H1 (cell line): ENCODE measurements at regions not wholly inside any gene's neighbourhood (a gene's known extent, or its start where the extent isn't known, plus 50 kb on each side); places are given as distances from the start of the nearest gene placed in this dataset.

Experiments used
- CTCF ChIA-PET: fragments of 300-600 bp; sonication (Branson Sonifier 250); formaldehyde crosslinking; loops from one replicate; lab custom pipeline; 2021; ENCODE audit not compliant: partially characterized antibody; lab: Charles Lee
- POLR2A ChIA-PET: fragments of 300-600 bp; sonication (Branson Sonifier 250); formaldehyde crosslinking; loops from one replicate; lab custom pipeline; 2021; ENCODE audit warnings: inconsistent platforms; ENCODE audit not compliant: partially characterized antibody; lab: Charles Lee
- DNase-seq, 2 experiments: peaks; one replicate each; pipeline versions ENCODE4 v3.0.0 to v3.0.0-alpha.2; 2010 to 2022; ENCODE audit warnings: low spot score in 2 of 2, low read depth in 1 of 2, mixed read lengths in 1 of 2
- FAIRE-seq: peaks from 2 replicates; lab custom pipeline; 2011; peaks lifted over from hg19 to GRCh38; lab: Jason Lieb, UNC
- H2AFZ ChIP-seq: 2 replicates; pipeline ENCODE4 v1.8.1; 2012; ENCODE audit warnings: low read length, inconsistent platforms
- H2AK5ac ChIP-seq: 2 replicates; pipeline ENCODE4 v1.6.1; 2013; ENCODE audit warnings: low read depth, low read length
- H2BK120ac ChIP-seq: replicated peaks from 2 replicates; pipeline ENCODE3; 2013; ENCODE audit warnings: low read depth, low read length, inconsistent platforms
- H2BK12ac ChIP-seq: 2 replicates; pipeline ENCODE4 v1.6.1; 2013; ENCODE audit warnings: low read depth, low read length
- H2BK15ac ChIP-seq: 2 replicates; pipeline ENCODE4 v1.6.1; 2013; ENCODE audit warnings: low read length
- H2BK20ac ChIP-seq: 2 replicates; pipeline ENCODE4 v1.6.1; 2013; ENCODE audit warnings: low read length
- H2BK5ac ChIP-seq: 2 replicates; pipeline ENCODE4 v1.6.1; 2013; ENCODE audit warnings: low read depth, low read length
- H3K14ac ChIP-seq: 2 replicates; pipeline ENCODE4 v1.6.1; 2013; ENCODE audit warnings: inconsistent platforms; ENCODE audit not compliant: insufficient read length
- H3K18ac ChIP-seq: 2 replicates; pipeline ENCODE4 v1.6.1; 2013; ENCODE audit warnings: low read length; ENCODE audit errors: extremely low read depth
- H3K23ac ChIP-seq: 2 replicates; pipeline ENCODE4 v1.6.1; 2013; ENCODE audit warnings: inconsistent platforms; ENCODE audit not compliant: insufficient read length
- H3K23me2 ChIP-seq: 2 replicates; pipeline ENCODE4 v1.6.1; 2013; ENCODE audit warnings: low read depth, low read length
- H3K27ac ChIP-seq: 2 replicates; pipeline ENCODE4 v1.6.1; 2011; ENCODE audit warnings: low read depth, low read length, inconsistent platforms
- H3K27me3 ChIP-seq, 4 experiments: replicated peaks in 1 of 4; 1 replicate in 1 of 4; 2 replicates in 3 of 4; pipeline versions ENCODE4 v1.6.1 to v1.8.1; 2011 to 2013; ENCODE audit warnings: low read length in 3 of 4, mild to moderate bottlenecking in 3 of 4, inconsistent platforms in 2 of 4, mixed read lengths in 2 of 4, moderate library complexity in 1 of 4; ENCODE audit not compliant: control insufficient read depth in 3 of 4, insufficient read depth in 3 of 4; ENCODE audit errors: extremely low read depth in 1 of 4
- H3K36me3 ChIP-seq, 4 experiments: 2 replicates each; pipeline versions ENCODE4 v1.6.1 to v1.8.1; 2011 to 2013; ENCODE audit warnings: mild to moderate bottlenecking in 4 of 4, low read length in 3 of 4, moderate library complexity in 2 of 4, control low read depth in 1 of 4, inconsistent platforms in 1 of 4; ENCODE audit not compliant: insufficient read depth in 4 of 4, control insufficient read depth in 2 of 4
- H3K4ac ChIP-seq: replicated peaks from 2 replicates; pipeline ENCODE3; 2013; ENCODE audit warnings: low read length, low read depth, mixed read lengths, inconsistent platforms; ENCODE audit not compliant: insufficient read length
- H3K4me1 ChIP-seq, 4 experiments: replicated peaks in 1 of 4; 1 replicate in 1 of 4; 2 replicates in 3 of 4; pipeline versions ENCODE4 v1.6.1 to v1.8.1; 2011 to 2013; ENCODE audit warnings: low read length in 3 of 4, inconsistent platforms in 2 of 4, mixed read lengths in 1 of 4; ENCODE audit not compliant: insufficient read depth in 4 of 4, control insufficient read depth in 3 of 4
- H3K4me2 ChIP-seq, 2 experiments: 2 replicates each; pipeline versions ENCODE4 v1.6.1 to v1.8.1; 2011 to 2013; ENCODE audit warnings: low read depth in 2 of 2, low read length in 2 of 2, control low read depth in 1 of 2, inconsistent platforms in 1 of 2, mild to moderate bottlenecking in 1 of 2; ENCODE audit not compliant: insufficient read depth in 1 of 2
- H3K4me3 ChIP-seq, 4 experiments: fragments of 200-600, 300-600 bp in 1 of 4; sonication (generic), shearing (Covaris generic), sonication (Bioruptor Twin) in 1 of 4; 2 replicates each; pipeline versions ENCODE4 v1.5.1 to v1.8.1; 2011 to 2016; ENCODE audit warnings: low read length in 4 of 4, low read depth in 3 of 4, control low read depth in 2 of 4, inconsistent platforms in 2 of 4, mild to moderate bottlenecking in 2 of 4, mixed read lengths in 1 of 4, moderate library complexity in 1 of 4; ENCODE audit not compliant: insufficient read depth in 2 of 4; ENCODE audit errors: extremely low read depth in 1 of 4
- H3K56ac ChIP-seq: replicated peaks from 2 replicates; pipeline ENCODE3; 2013; ENCODE audit warnings: low read depth, mild to moderate bottlenecking, mixed read lengths, low read length, inconsistent platforms; ENCODE audit not compliant: insufficient read length
- H3K79me1 ChIP-seq: 2 replicates; pipeline ENCODE4 v1.6.1; 2013; ENCODE audit warnings: low read depth, low read length, control low read depth
- H3K79me2 ChIP-seq, 2 experiments: 2 replicates each; pipeline versions ENCODE4 v1.6.1 to v1.8.1; 2012 to 2013; ENCODE audit warnings: low read length in 2 of 2, mild to moderate bottlenecking in 2 of 2, inconsistent platforms in 1 of 2; ENCODE audit not compliant: insufficient read depth in 2 of 2, control insufficient read depth in 1 of 2
- H3K9ac ChIP-seq, 4 experiments: replicated peaks in 1 of 4; 1 replicate in 1 of 4; 2 replicates in 3 of 4; pipeline versions ENCODE4 v1.6.1 to v1.8.1; 2011 to 2013; ENCODE audit warnings: low read depth in 3 of 4, low read length in 3 of 4, control low read depth in 2 of 4, mild to moderate bottlenecking in 2 of 4, moderate library complexity in 2 of 4, inconsistent platforms in 1 of 4; ENCODE audit errors: extremely low read depth in 1 of 4
- H3K9me3 ChIP-seq, 2 experiments: 2 replicates each; pipeline versions ENCODE4 v1.6.1 to v1.8.1; 2012 to 2013; ENCODE audit warnings: mild to moderate bottlenecking in 2 of 2, moderate library complexity in 2 of 2, control low read depth in 1 of 2, inconsistent platforms in 1 of 2, low read depth in 1 of 2, low read length in 1 of 2, mixed read lengths in 1 of 2; ENCODE audit not compliant: insufficient read depth in 2 of 2
- H4K20me1 ChIP-seq, 2 experiments: replicated peaks in 1 of 2; 2 replicates each; pipeline versions ENCODE3 to v1.8.1; 2011 to 2013; ENCODE audit warnings: inconsistent platforms in 2 of 2, low read length in 2 of 2, mild to moderate bottlenecking in 1 of 2; ENCODE audit not compliant: insufficient read depth in 2 of 2, control insufficient read depth in 1 of 2
- H4K5ac ChIP-seq: 2 replicates; pipeline ENCODE4 v1.6.1; 2013; ENCODE audit warnings: low read length, low read depth, mixed read lengths, inconsistent platforms; ENCODE audit not compliant: insufficient read length
- H4K8ac ChIP-seq: 2 replicates; pipeline ENCODE4 v1.8.0; 2013; ENCODE audit warnings: mild to moderate bottlenecking, moderate library complexity, low read length, inconsistent platforms; ENCODE audit not compliant: insufficient read depth; ENCODE audit errors: extremely low read depth
- H4K91ac ChIP-seq: replicated peaks from 2 replicates; pipeline ENCODE3; 2013; ENCODE audit warnings: low read length, mixed read lengths, inconsistent platforms; ENCODE audit not compliant: insufficient read length
- BACH1 ChIP-seq: IDR thresholded peaks from 2 replicates; pipeline ENCODE4 v1.6.1; 2012; ENCODE audit warnings: low read length, improper control_type of control experiment
- CREB1 ChIP-seq: IDR thresholded peaks from 2 replicates; pipeline ENCODE4 v1.6.1; 2012; ENCODE audit warnings: inconsistent platforms
- FOSL1 ChIP-seq: IDR thresholded peaks from 2 replicates; pipeline ENCODE4 v1.6.1; 2011; ENCODE audit warnings: mild to moderate bottlenecking, low read depth, low read length, moderate library complexity; ENCODE audit not compliant: insufficient read depth
- HDAC2 ChIP-seq, 2 experiments: fragments of 300-600 bp in 1 of 2; sonication (generic) in 1 of 2; IDR thresholded peaks; 2 replicates each; pipeline ENCODE4 v1.6.1; 2011 to 2012; ENCODE audit warnings: low read depth in 2 of 2, low read length in 2 of 2, mild to moderate bottlenecking in 2 of 2, moderate library complexity in 2 of 2, borderline replicate concordance in 1 of 2, inconsistent platforms in 1 of 2
- KDM5A ChIP-seq: fragments of 200-600 bp; IDR thresholded peaks from 2 replicates; pipeline ENCODE4 v1.7.1; 2012; ENCODE audit warnings: mild to moderate bottlenecking, low read length, inconsistent platforms, mixed read lengths
- MAX ChIP-seq: IDR thresholded peaks from 2 replicates; pipeline ENCODE4 v1.6.1; 2012; ENCODE audit warnings: inconsistent platforms
- RAD21 ChIP-seq, 2 experiments: IDR thresholded peaks in 1 of 2; conservative IDR thresholded peaks in 1 of 2; 2 replicates each; pipeline ENCODE4 v1.6.1; 2011; ENCODE audit warnings: low read depth in 2 of 2, low read length in 2 of 2, improper control_type of control experiment in 1 of 2, inconsistent platforms in 1 of 2, mild to moderate bottlenecking in 1 of 2, moderate library complexity in 1 of 2
- RBBP5 ChIP-seq: IDR thresholded peaks from 2 replicates; pipeline ENCODE4 v1.7.1; 2012; ENCODE audit warnings: low read depth, mild to moderate bottlenecking, inconsistent platforms, low read length, moderate library complexity, borderline replicate concordance
- SIRT6 ChIP-seq: IDR thresholded peaks from one replicate; pipeline ENCODE4 v1.7.1; 2012; ENCODE audit warnings: low read length, inconsistent platforms
- SRF ChIP-seq: IDR thresholded peaks from 2 replicates; pipeline ENCODE4 v1.6.1; 2011; ENCODE audit warnings: mild to moderate bottlenecking, low read depth, low read length, moderate library complexity
- TBP ChIP-seq: IDR thresholded peaks from 2 replicates; pipeline ENCODE4 v1.6.1; 2011; ENCODE audit warnings: low read depth, low read length, improper control_type of control experiment
- ZNF274 ChIP-seq: IDR thresholded peaks from 2 replicates; pipeline ENCODE4 v1.7.0; 2012; ENCODE audit warnings: low read length, borderline replicate concordance; ENCODE audit errors: extremely low read depth
- WGBS, 2 experiments: shearing (Covaris generic) in 1 of 2; methylation state at CpG; one replicate each; pipeline versions ENCODE4 v1.1.6 to v1.1.7; 2013 to 2015; ENCODE audit warnings: low lambda C conversion rate in 2 of 2, mixed read lengths in 2 of 2, inconsistent platforms in 1 of 2, low coverage in 1 of 2, missing lambda C conversion rate in 1 of 2; ENCODE audit not compliant: insufficient replicate concordance in 2 of 2, insufficient coverage in 1 of 2, insufficient read length in 1 of 2; ENCODE audit errors: extremely low coverage in 1 of 2, missing lambda C conversion rate in 1 of 2; 5-methylcytosine and 5-hydroxymethylcytosine counted together

GRCh38 chr6:22929311-22929985 is 360.1 kb downstream of the HDGFL1 start:
- CTCF ChIA-PET: interaction anchor here (0.6 kb wide), 1 partner anchor 157 kb away, joined by 3 read pairs; no protein-coding TSS in a partner anchor
- WGBS, 2 experiments: 89% methylated on average over 4 of the region's 4 CpGs; no CpG with 5 or more reads in 1 of the 2 experiments
- no peak for TF ChIP-seq KDM5A
- TF ChIP-seq TBP: no peak
- TF ChIP-seq RBBP5: no peak
- TF ChIP-seq RAD21 (IDR thresholded peaks at IDR 0.05 in 1 of 2, conservative IDR thresholded peaks at IDR 0.05 in 1 of 2; ENCODE audit: low read depth in 2 of 2, low read length in 2 of 2): no peak
- no peak for TF ChIP-seq HDAC2 (IDR thresholded peaks at IDR 0.05; ENCODE audit: borderline replicate concordance in 1 of 2, low read depth in 2 of 2, low read length in 2 of 2)
- no peak for TF ChIP-seq FOSL1
- no peak for TF ChIP-seq CREB1
- TF ChIP-seq ZNF274: no peak
- no peak for TF ChIP-seq MAX
- no peak for TF ChIP-seq BACH1
- TF ChIP-seq SIRT6: no peak
- no peak for TF ChIP-seq SRF

More at GRCh38 chr6:22929311-22929985, 360.1 kb downstream of the HDGFL1 start:
- H2BK120ac ChIP-seq: no peak overlapping the region
- no peaks in the 10 kb centered on the region for H3K79me2 ChIP-seq
- H4K5ac ChIP-seq: no peak overlapping the region
- no peak overlapping the region for H3K56ac ChIP-seq
- no peak overlapping the region for H3K23ac ChIP-seq
- H3K36me3 ChIP-seq: no peaks in the 10 kb centered on the region
- no peak overlapping the region for H2BK15ac ChIP-seq
- no peak overlapping the region for H4K91ac ChIP-seq
- H3K4me1 ChIP-seq: peaks cover 0 to 4% (median 0%) of the 10 kb centered on the region in 4 experiments; a peak in 1 of 7 replicates
- H4K20me1 ChIP-seq: no peaks in the 10 kb centered on the region
- no peak overlapping the region for H3K4ac ChIP-seq
- H2BK20ac ChIP-seq: no peak overlapping the region
- no peak for DNase-seq
- H3K23me2 ChIP-seq: no peaks in the 10 kb centered on the region
- no peak overlapping the region for H3K4me2 ChIP-seq
- H2AFZ ChIP-seq: 0 out of 2 replicates have a peak overlapping the region, but pooled peaks have one; percentile 30
- no peaks in the 10 kb centered on the region for H3K27me3 ChIP-seq
- no peak overlapping the region for H4K8ac ChIP-seq
- POLR2A ChIA-PET: no interaction called here
- no peak overlapping the region for H3K18ac ChIP-seq
- no peaks in the 10 kb centered on the region for H3K9me3 ChIP-seq
- H3K9ac ChIP-seq: no peak overlapping the region
- no peak overlapping the region for H3K4me3 ChIP-seq
- H3K27ac ChIP-seq: no peak overlapping the region
- no peak overlapping the region for H3K14ac ChIP-seq
- no peak overlapping the region for H2AK5ac ChIP-seq
- no peak for FAIRE-seq
- H2BK5ac ChIP-seq: no peak overlapping the region
- H2BK12ac ChIP-seq: no peak overlapping the region
- H3K79me1 ChIP-seq: no peaks in the 10 kb centered on the region
